Right lobe of liver (tissue), 4 donors: ENCODE measurements at regions not wholly inside any gene's neighbourhood (a gene's known extent, or its start where the extent isn't known, plus 50 kb on each side); places are given as distances from the start of the nearest gene placed in this dataset.

Experiments used
- CTCF ChIP-seq, 4 donors: fragments of 200-600 bp in 3 of 4; fragments of 450-650 bp in 1 of 4; IDR thresholded peaks; one replicate each; pipeline versions ENCODE4 v1.5.1 to v1.8.0; 2016 to 2022; ENCODE audit warnings: antibody characterized with exemption in 4 of 4, mild to moderate bottlenecking in 2 of 4
- POLR2A ChIP-seq: fragments of 450-650 bp; IDR thresholded peaks from one replicate; pipeline ENCODE4 v1.6.1; 2017; ENCODE audit warnings: antibody characterized with exemption, mild to moderate bottlenecking
- donor health status: DM: no; HTN: no; CAD: no.
- donor health status: DM: no; HTN: no; CAD: no.
- donor health status: DM: no; HTN: yes; CAD: no.

- TF ChIP-seq CTCF (IDR thresholded peaks at IDR 0.05), result no peak
- TF ChIP-seq POLR2A, result no peak
Observed at GRCh38 chr15:47095833-47096232, 621.5 kb upstream of the SEMA6D start.
